ENCODE measurements at regions not wholly inside any gene's neighbourhood (a gene's known extent, or its start where the extent isn't known, plus 50 kb on each side); places are given as distances from the start of the nearest gene placed in this dataset.
"Not testable (repeated sequence)": the region's sequence is repeated elsewhere in the genome, so short reads cannot be mapped to it uniquely, and the experiment has no call there.

DNA sequence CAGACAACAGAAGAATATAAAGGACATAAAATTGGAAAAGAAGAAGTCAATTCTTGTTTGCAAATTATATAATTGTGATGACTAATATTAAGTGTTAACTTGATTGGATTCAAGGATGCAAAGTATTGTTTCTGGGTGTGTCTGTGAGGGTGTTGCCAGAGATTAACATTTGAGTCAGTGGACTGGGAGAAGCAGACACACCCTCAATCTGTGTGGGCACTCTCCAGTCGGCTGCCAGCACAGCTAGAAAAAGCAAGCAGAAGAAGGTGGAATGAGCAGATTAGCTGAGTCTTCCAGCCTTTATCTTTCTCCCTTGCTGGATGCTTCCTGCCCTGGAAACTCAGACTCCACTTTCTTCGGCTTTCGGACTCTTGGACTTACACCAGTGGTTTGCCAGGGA, 51.7 kb downstream of the UBE2NL start:
- no peak for DNase-seq (ENCODE audit: low spot score)

- no peak for DNase-seq (ENCODE audit: low spot score)
Measured at GRCh38 chrX:143940119-143940518, 56.2 kb downstream of the UBE2NL start.

DNA sequence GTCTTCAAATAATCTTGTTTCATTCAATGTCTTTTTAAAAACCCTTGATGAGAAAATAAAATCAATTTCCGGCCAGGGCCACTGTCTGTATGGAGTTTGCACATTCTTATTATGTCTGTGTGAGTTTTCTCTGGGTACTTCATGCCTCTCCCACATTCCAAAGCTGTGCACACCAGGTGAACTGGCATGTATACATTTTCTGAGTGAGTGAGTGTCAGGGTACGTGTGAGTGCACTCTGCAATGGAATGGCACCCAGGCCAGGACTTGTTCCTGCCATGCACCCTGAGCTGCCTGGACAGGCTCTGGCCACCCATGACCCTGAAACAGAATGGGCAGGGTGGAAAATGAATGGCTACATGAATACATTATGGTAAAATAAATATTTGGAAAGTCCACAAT, 61.3 kb downstream of the UBE2NL start:
- no peak for DNase-seq (ENCODE audit: low spot score)

DNA sequence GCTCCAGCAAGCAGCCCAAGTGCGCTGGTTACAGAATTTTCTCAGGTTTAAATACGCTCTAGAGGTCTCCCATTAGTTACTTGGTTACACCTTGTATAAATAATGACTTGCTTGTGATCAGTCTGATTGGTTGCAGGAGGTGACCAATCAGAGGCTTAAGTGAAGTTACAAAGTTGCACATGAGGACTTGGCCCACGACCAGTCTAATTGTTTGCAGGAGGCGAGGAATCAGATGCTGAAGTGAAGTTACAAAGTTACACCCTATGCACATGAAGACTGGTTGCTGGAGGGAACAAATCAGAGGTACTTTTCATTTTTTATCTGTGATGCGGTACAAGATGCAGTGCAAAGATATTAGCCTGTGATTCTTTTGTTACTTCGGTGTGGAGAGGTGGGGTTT, 80.7 kb downstream of the UBE2NL start:
- DNase-seq (ENCODE audit: low spot score), result no peak

- no peak for DNase-seq (ENCODE audit: low spot score)
Measured at GRCh38 chrX:143988356-143988755, 104.5 kb downstream of the UBE2NL start.

- DNase-seq (ENCODE audit: low spot score), result no peak
Measured at GRCh38 chrX:143994206-143994605, 110.3 kb downstream of the UBE2NL start.

DNA sequence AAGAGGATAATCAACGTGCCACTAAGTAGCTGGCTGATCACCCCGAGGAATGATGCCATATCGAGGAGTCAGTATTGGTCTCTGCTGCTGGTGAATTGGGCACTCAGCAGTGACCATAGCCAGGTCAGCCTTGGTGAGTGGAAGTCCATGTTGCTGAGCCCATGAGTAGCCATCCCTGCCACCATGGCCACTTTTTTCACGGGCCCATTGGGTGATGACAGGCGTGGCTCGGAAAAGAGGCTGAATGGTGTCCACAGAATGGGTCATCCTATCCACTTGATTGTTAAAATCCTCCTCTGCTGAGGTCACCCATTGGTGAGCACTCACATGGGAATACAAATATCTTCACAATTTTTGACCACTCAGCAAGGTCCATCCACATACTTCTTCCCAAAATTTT, 114.4 kb downstream of the UBE2NL start:
- no peak for DNase-seq (ENCODE audit: low spot score)

DNA sequence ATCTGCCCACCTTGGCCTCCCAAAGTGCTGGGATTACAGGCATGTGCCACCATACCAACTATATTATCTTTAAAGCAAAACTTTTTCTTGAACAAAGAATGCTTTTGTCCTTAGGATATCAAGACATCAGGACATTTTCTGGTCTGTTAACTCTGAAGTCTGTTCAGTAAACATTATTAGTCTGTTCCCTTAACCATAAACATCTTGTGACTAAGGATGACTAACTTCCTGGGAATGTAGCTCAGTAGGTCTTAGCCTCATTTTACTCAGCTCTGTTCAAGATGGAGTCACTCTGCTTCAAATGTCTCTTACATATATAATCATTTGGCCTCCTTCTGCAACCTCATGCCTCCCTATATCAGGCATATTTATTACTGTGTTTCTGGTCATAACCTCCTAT, 122.9 kb downstream of the UBE2NL start:
- peak; percentile 1 for DNase-seq (ENCODE audit: low spot score)

GRCh38 chrX:144040793-144041192, 156.9 kb downstream of the UBE2NL start:
- DNase-seq (ENCODE audit: low spot score), result no peak

DNA sequence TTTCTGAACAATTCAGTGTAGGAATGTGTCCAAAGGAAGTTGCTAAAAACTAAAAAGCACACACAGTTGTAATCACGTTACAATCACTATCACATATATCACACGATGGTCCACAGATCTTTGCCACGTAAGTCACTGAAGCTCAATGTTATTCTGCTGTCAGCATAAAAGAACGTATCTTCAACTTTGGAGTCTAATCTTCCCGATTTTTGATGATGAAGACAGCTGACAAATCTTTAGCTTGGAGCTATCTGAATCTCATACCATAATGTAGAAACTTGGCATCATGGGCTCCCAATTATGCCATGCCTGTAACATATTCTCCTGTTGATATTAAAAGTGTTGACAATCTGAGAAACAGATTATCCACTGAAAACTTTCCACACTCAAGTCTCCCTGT, 158.4 kb downstream of the UBE2NL start:
- DNase-seq (ENCODE audit: low spot score), result no peak

- DNase-seq (ENCODE audit: low spot score), result no peak
Measured at GRCh38 chrX:144075432-144075831, 191.6 kb downstream of the UBE2NL start.

DNA sequence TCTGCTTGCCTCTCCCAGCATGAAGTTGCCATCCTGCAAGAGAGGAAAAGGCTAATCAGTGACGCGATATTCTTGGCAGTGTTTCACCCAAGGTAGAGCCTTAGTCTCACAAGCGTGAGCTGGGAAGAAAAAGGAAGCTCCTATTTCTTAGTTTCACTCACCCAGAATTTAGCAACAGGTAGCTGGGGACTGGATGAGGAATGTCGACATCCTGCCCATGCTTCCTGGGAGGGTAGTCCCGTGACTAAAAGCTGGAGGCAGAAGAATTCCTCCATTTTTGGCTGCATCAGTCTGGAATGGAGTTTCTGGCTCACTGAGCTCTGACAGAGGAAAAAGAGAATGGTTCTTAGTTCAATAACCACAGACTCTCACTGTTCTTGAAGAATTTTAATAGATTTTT, 198.4 kb downstream of the UBE2NL start:
- DNase-seq (ENCODE audit: low spot score), result not testable (repeated sequence)

DNA sequence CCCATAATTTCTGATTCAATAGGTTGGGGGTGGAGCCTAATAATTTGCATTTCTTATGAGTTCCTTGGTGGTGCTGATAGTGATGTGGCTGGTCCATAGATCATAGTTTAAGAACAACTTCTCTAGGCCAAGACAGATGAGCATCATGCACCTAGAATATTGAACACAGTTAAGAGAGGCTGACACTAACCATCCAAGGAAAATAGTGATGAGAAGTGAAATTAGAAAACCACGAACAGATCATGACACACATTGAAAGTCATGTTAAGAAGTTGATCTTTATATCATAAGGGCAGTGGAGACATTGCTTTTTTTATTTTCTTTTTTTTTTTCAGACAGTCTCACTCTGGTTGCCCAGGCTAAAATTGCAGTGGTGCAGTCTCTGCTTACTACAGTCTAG, 205.8 kb downstream of the UBE2NL start:
- not testable (repeated sequence) for DNase-seq (ENCODE audit: low spot score)

GRCh38 chrX:144092116-144092515, 208.2 kb downstream of the UBE2NL start:
- not testable (repeated sequence) for DNase-seq (ENCODE audit: low spot score)

DNA sequence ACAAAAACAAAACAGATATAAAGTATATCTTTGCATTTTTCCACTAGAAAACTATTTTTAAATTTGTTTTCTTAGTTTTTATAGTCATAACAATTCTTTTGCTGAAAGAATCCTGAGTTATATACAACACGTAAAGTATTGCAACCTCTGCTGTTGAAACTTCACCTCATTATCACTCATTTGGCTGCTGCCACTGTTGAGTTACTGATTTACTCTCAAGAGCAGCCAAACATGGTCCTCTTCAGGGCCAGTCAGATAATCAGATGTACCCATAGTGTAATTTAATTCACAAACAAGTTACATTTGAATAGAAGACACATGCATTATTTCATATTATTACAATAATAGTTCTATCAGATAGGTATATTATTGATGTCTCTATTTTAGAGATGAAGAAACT, 235.6 kb downstream of the UBE2NL start:
- not testable (repeated sequence) for DNase-seq (ENCODE audit: low spot score)

DNA sequence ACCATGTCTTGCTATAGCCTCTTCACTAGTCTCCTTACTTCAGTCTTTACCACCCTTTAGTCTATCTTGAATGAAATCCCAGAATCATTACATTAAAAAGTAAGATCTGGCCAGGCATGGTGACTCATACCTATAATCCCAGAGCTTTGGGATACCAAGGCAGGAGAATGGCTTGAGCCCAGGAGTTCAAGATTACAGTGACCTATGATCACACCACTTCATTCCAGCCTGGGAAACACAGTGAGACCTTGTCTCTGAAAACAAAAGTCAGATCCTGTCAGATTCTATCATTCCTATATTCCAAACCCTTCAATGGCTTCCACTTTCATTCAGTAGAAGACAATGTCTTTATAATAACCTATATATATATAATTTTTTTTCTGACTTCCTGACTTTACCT, 237.7 kb downstream of the UBE2NL start:
- DNase-seq (ENCODE audit: low spot score), result not testable (repeated sequence)

- not testable (repeated sequence) for DNase-seq (ENCODE audit: low spot score)
Measured at GRCh38 chrX:144127570-144128169, 243.8 kb downstream of the UBE2NL start.

DNA sequence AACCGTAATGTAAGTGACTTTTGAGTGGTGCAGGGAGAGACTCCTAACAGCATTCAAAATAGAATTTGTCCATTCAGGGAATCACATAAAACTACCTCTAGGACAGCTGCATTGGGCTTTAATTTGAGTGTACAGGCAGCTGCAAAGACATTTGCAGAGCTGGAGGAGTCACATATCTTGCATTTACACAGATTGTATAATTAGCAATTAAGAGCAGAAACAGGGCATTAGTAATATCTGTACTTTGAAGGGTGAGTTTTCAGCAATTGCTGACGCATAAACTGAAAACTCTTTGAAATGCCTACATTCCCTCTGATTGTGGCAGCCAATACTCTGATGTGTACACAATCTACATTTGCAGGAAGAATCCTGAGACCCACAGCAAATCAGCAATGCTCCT, 245.6 kb downstream of the UBE2NL start:
- not testable (repeated sequence) for DNase-seq (ENCODE audit: low spot score)

- DNase-seq (ENCODE audit: low spot score), result not testable (repeated sequence)
Measured at GRCh38 chrX:144130507-144130906, 246.6 kb downstream of the UBE2NL start.

- DNase-seq (ENCODE audit: low spot score), result not testable (repeated sequence)
Measured at GRCh38 chrX:144131080-144131479, 247.2 kb downstream of the UBE2NL start.

DNA sequence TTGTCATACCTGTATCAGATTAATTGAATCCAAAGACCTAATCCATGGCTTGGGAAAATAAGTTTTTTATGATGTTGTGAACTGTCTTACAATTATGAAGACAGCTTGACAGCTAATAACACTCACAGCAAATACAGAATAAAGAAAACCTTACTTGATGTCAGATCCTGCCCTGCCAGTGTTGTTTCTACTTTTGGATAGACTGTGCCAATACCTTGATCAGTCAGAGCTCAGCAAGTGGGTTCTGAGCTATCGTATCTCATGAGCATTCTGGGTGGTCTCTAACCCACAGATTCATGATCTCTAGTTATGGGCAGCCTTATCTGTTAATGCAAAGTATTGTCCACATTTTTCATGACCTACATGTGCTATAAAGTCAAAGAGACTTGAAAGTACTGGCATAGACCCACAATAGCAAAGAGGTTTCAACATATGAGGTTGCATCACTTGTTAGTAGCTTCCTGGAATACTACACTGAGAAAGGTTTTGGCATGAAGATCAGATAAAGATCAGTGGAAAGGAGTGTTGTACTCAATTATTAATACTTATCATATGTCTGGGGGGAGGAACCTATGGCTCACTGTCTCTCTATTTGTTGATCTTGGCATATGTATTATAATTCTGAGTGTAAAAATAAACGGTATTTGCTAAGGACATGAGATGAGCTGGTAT, 250.7 kb downstream of the UBE2NL start:
- DNase-seq (ENCODE audit: low spot score), result not testable (repeated sequence)

GRCh38 chrX:144154474-144154873, 270.6 kb downstream of the UBE2NL start:
- DNase-seq (ENCODE audit: low spot score), result not testable (repeated sequence)

DNA sequence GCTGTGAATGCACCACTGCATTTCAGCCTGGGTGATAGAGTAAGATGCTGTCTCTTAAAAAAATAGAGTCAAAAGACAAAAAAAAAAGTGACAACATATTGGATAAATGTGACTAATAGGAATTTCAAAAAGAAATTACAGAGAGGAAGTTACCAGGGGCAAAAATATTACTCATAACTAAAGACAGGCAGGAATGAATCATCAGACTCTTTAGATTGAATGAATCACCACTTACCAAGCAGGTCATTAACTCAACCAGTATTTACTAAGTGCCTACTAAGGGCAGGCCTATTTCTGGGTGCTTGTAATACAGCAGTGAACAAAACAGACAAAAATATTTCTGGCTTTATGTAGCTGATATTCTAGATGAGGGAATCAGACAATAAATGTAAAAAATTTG, 301.3 kb downstream of the UBE2NL start:
- not testable (repeated sequence) for DNase-seq (ENCODE audit: low spot score)

DNA sequence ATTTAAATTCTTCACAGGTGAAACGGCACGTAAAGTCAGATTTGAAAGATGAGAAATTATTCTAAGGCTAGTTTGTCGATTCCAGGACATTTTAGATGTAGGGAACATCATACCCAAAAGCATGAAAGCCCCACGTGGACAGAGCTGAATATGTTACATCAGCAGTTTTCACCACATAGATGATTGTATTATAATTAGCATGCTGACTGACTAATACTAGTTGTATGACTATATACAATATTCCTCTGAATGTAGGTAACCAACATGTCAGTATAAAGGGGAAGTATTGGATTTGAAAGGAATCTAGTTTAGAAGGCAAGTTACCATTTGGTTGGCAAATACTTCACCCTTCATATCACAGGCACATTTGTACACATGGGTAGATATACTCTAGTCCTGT, 304.6 kb downstream of the UBE2NL start:
- DNase-seq (ENCODE audit: low spot score), result not testable (repeated sequence)

Measured in AG08395 (cell line).